ENCODE measurements at regions not wholly inside any gene's neighbourhood (a gene's known extent, or its start where the extent isn't known, plus 50 kb on each side); places are given as distances from the start of the nearest gene placed in this dataset.

- TF ChIP-seq CTCF (conservative IDR thresholded peaks at IDR 0.05; ENCODE audit: low read length) (no peak), EZH2phosphoT487 (IDR thresholded peaks at IDR 0.05; ENCODE audit: borderline replicate concordance, low read depth, low read length) (no peak)
Measured at GRCh38 chr7:1330801-1331425, 98.2 kb downstream of the UNCX start.
